CD14-positive monocyte (primary cell): ENCODE measurements at regions not wholly inside any gene's neighbourhood (a gene's known extent, or its start where the extent isn't known, plus 50 kb on each side); places are given as distances from the start of the nearest gene placed in this dataset.

ENCODE experiments used
- DNase-seq, 3 donors: peaks; one replicate each; pipeline ENCODE4 v3.0.0-alpha.2; 2011 to 2022
- H2AFZ ChIP-seq: 2 replicates; pipeline ENCODE4 v1.6.0; 2012; ENCODE audit warnings: mild to moderate bottlenecking, low read depth, low read length, inconsistent platforms; ENCODE audit not compliant: insufficient read depth, poor library complexity, severe bottlenecking
- H3K27ac ChIP-seq, 2 donors: 1 replicate in 1 of 2; 2 replicates in 1 of 2; pipeline ENCODE4 v1.5.1; 2012 to 2013; ENCODE audit warnings: low read length in 2 of 2, control low read depth in 1 of 2, inconsistent platforms in 1 of 2, low read depth in 1 of 2, mild to moderate bottlenecking in 1 of 2
- H3K27me3 ChIP-seq, 2 donors: one replicate each; pipeline versions ENCODE4 v1.6.0 to v1.6.1; 2011 to 2013; ENCODE audit warnings: low read length in 2 of 2; ENCODE audit not compliant: control insufficient read depth in 2 of 2, insufficient read depth in 2 of 2
- H3K36me3 ChIP-seq, 2 donors: replicated peaks in 1 of 2; 1 replicate in 1 of 2; 2 replicates in 1 of 2; pipeline versions ENCODE4 v1.5.1 to v1.6.1; 2012 to 2013; ENCODE audit warnings: low read length in 2 of 2, control low read depth in 1 of 2, inconsistent platforms in 1 of 2, mild to moderate bottlenecking in 1 of 2; ENCODE audit not compliant: insufficient read depth in 2 of 2, control insufficient read depth in 1 of 2
- H3K4me1 ChIP-seq, 2 donors: 1 replicate in 1 of 2; 2 replicates in 1 of 2; pipeline versions ENCODE4 v1.5.1 to v1.6.1; 2012 to 2013; ENCODE audit warnings: low read length in 2 of 2, control low read depth in 1 of 2, inconsistent platforms in 1 of 2, mild to moderate bottlenecking in 1 of 2, moderate library complexity in 1 of 2; ENCODE audit not compliant: insufficient read depth in 2 of 2, control insufficient read depth in 1 of 2
- H3K4me2 ChIP-seq: replicated peaks from 2 replicates; pipeline ENCODE3; 2012; ENCODE audit warnings: low read length, moderate library complexity, mild to moderate bottlenecking; ENCODE audit not compliant: poor library complexity, severe bottlenecking; ENCODE audit errors: extremely low read depth
- H3K4me3 ChIP-seq, 3 experiments: fragments of 200-600 bp in 1 of 3; sonication (generic) in 1 of 3; replicated peaks in 1 of 3; 1 replicate in 2 of 3; 2 replicates in 1 of 3; pipeline ENCODE4 v1.5.1; 2011 to 2013; ENCODE audit warnings: low read length in 3 of 3, mild to moderate bottlenecking in 3 of 3, control low read depth in 2 of 3, low read depth in 2 of 3, inconsistent platforms in 1 of 3, moderate library complexity in 1 of 3
- H3K79me2 ChIP-seq: 2 replicates; pipeline ENCODE4 v1.6.0; 2012; ENCODE audit warnings: mild to moderate bottlenecking, control low read depth, inconsistent platforms, low read length, moderate library complexity; ENCODE audit not compliant: insufficient read depth
- H3K9ac ChIP-seq: 2 replicates; pipeline ENCODE4 v1.6.0; 2017; ENCODE audit warnings: low read length, mild to moderate bottlenecking; ENCODE audit not compliant: insufficient read depth, poor library complexity, severe bottlenecking
- H3K9me3 ChIP-seq, 2 donors: replicated peaks in 1 of 2; 1 replicate in 1 of 2; 2 replicates in 1 of 2; pipeline versions ENCODE4 v1.5.1 to v1.6.1; 2012 to 2013; ENCODE audit warnings: low read length in 2 of 2, control low read depth in 1 of 2; ENCODE audit not compliant: control insufficient read depth in 1 of 2, insufficient read depth in 1 of 2
- H4K20me1 ChIP-seq: 2 replicates; pipeline ENCODE4 v1.6.0; 2012; ENCODE audit warnings: mild to moderate bottlenecking, low read length, control low read depth, moderate library complexity; ENCODE audit not compliant: insufficient read depth
- H3K27ac Mint-ChIP-seq, 7 donors: one replicate each; pipeline ENCODE4 v1.8.0; 2020; ENCODE audit warnings: mild to moderate bottlenecking in 7 of 7, mixed read lengths in 7 of 7, moderate library complexity in 6 of 7, inconsistent platforms in 2 of 7
- H3K27me3 Mint-ChIP-seq, 3 donors: one replicate each; pipeline ENCODE4 v1.8.0; 2021 to 2022; ENCODE audit warnings: low read depth in 3 of 3, mild to moderate bottlenecking in 3 of 3, mixed read lengths in 3 of 3, moderate library complexity in 3 of 3, inconsistent platforms in 1 of 3
- H3K36me3 Mint-ChIP-seq, 2 donors: one replicate each; pipeline ENCODE4 v1.8.0; 2020; ENCODE audit warnings: mixed read lengths in 2 of 2, inconsistent platforms in 1 of 2, mild to moderate bottlenecking in 1 of 2
- H3K4me1 Mint-ChIP-seq: one replicate; pipeline ENCODE4 v1.8.0; 2020; ENCODE audit warnings: mild to moderate bottlenecking, mixed read lengths
- H3K4me3 Mint-ChIP-seq, 2 donors: one replicate each; pipeline ENCODE4 v1.8.0; 2020; ENCODE audit warnings: mild to moderate bottlenecking in 2 of 2, mixed read lengths in 2 of 2, moderate library complexity in 1 of 2
- H3K9me3 Mint-ChIP-seq, 7 donors: one replicate each; pipeline ENCODE4 v1.8.0; 2020 to 2022; ENCODE audit warnings: mixed read lengths in 7 of 7, mild to moderate bottlenecking in 6 of 7, moderate library complexity in 6 of 7, inconsistent platforms in 2 of 7
- CTCF ChIP-seq: fragments of 200-600 bp; IDR thresholded peaks from one replicate; pipeline ENCODE4 v1.8.0; 2022; ENCODE audit warnings: antibody characterized with exemption, mild to moderate bottlenecking
- WGBS: methylation state at CpG from one replicate; pipeline ENCODE4 v1.1.5; 2013; ENCODE audit warnings: missing lambda C conversion rate; ENCODE audit not compliant: insufficient coverage; 5-methylcytosine and 5-hydroxymethylcytosine counted together
- intact Hi-C, 2 donors: fragments of 100-400 bp; cut with micrococcal nuclease; formaldehyde crosslinking; loops; one replicate each; pipeline versions ENCODE4 v1.15.0 to v1.15.1; 2023

DNA sequence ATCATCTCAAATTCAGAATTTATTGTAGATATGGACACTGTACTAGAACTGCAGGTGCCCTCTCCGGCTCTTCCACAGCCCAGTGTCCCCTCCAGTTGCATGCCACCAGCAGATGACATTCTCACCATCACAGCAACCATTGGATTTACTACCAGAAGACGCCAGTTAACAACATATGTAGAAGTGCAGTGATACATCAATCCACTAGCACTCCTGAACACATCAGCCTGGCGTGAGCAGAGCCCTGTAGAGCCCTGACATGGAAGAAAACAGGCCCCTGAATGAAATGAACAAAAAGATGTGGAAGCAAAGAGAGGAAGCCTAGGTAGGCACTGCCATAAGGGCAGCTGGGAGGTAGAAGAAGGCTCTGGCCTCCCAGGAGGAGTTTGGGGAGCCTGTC is 73.1 kb upstream of the GALNT2 start:
- intact Hi-C loops = no loop called here
- H3K27me3 Mint-ChIP-seq = peaks cover 0 to 7% (median 0%) of the 10 kb centered on the region in 3 donors
- H3K27ac ChIP-seq = no peak overlapping the region
- H2AFZ ChIP-seq = peak overlapping the region; percentile 12
- no peaks in the 10 kb centered on the region for H3K79me2 ChIP-seq
- no peak for DNase-seq
- TF ChIP-seq CTCF = no peak
- H3K4me3 ChIP-seq = no peak overlapping the region
- H3K27me3 ChIP-seq = no peaks in the 10 kb centered on the region
- H3K4me1 ChIP-seq = no peaks in the 10 kb centered on the region
- H3K9me3 ChIP-seq = peaks cover 0 to 5% of the 10 kb centered on the region in 2 donors
- no peaks in the 10 kb centered on the region for H3K36me3 Mint-ChIP-seq
- H3K4me1 Mint-ChIP-seq = peaks cover 6% of the 10 kb centered on the region
- H4K20me1 ChIP-seq = no peaks in the 10 kb centered on the region
- H3K4me2 ChIP-seq = no peak overlapping the region
- no peak overlapping the region for H3K27ac Mint-ChIP-seq
- no peaks in the 10 kb centered on the region for H3K36me3 ChIP-seq
- H3K9ac ChIP-seq = no peak overlapping the region
- WGBS = 86% methylated on average over 2 of the region's 3 CpGs
- H3K9me3 Mint-ChIP-seq = peaks cover 0 to 4% (median 2%) of the 10 kb centered on the region in 7 donors
- H3K4me3 Mint-ChIP-seq = no peak overlapping the region

- Histone ChIP-seq H3K9me3 (peaks cover 0 to 5% of the 10 kb centered on the region in 2 donors), H3K79me2 (peaks cover 17% of the 10 kb centered on the region), H3K4me1 (peaks cover 31% of the 10 kb centered on the region in 2 donors), H3K27me3 (no peaks in the 10 kb centered on the region), H2AFZ (no peak overlapping the region), H3K9ac (no peak overlapping the region), H4K20me1 (no peaks in the 10 kb centered on the region), H3K4me2 (no peak overlapping the region), H3K27ac (no peak overlapping the region), H3K4me3 (no peak overlapping the region), H3K36me3 (no peaks in the 10 kb centered on the region)
- Mint-ChIP-seq H3K27ac (no peak overlapping the region), H3K9me3 (peaks cover 0 to 4% (median 2%) of the 10 kb centered on the region in 7 donors), H3K4me1 (peaks cover 39% of the 10 kb centered on the region), H3K4me3 (no peak overlapping the region), H3K27me3 (peaks cover 0 to 2% (median 0%) of the 10 kb centered on the region in 3 donors), H3K36me3 (no peaks in the 10 kb centered on the region)
- no peak for TF ChIP-seq CTCF
- 65% methylated on average over 4 of the region's 12 CpGs for WGBS
- intact Hi-C loops = no loop called here
- no peak for DNase-seq
Observed at GRCh38 chr1:229999004-229999670, 67.9 kb upstream of the GALNT2 start.
